ENCODE measurements at regions not wholly inside any gene's neighbourhood (a gene's known extent, or its start where the extent isn't known, plus 50 kb on each side); places are given as distances from the start of the nearest gene placed in this dataset.
"Not testable (repeated sequence)": the region's sequence is repeated elsewhere in the genome, so short reads cannot be mapped to it uniquely, and the experiment has no call there.

DNA sequence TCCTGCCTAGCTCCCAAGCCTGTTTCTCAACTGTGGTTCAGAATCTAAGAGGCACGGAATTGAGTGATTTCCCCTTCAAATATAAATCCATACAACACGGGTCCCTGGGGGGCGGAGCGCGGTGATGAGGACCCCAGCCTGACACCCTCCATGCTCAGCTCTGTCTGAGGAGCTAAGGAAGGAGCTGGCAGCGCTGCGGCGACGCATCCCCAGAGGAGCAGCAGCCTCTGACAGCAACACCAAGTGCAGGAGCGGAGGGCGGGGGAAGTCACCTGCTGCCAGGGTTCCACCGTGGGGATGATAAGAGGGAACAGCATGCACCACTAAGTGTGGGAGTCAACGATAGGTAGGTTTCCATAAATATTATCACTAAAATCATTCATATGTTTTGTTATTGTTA is 72.6 kb upstream of the VWC2 start:
- no peak for FAIRE-seq

DNA sequence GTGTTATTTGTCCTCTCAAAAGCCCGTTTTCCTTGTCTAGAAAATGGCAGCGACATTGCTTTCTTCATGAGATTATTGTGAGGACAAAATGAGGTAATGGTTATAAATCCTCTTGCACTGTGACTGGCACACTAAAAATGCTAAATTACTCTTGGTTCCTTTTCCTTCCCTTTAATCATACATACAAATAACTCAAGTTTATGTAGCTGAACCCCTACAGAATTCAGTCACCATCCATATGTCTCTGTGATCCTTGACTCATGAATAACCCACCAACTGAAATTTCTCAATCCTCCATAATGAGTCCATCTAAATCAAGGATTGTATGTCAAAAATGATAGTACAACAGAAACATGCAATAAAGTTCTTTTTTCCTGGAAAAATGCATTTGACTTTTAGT is 71.3 kb upstream of the VWC2 start:
- FAIRE-seq: no peak

DNA sequence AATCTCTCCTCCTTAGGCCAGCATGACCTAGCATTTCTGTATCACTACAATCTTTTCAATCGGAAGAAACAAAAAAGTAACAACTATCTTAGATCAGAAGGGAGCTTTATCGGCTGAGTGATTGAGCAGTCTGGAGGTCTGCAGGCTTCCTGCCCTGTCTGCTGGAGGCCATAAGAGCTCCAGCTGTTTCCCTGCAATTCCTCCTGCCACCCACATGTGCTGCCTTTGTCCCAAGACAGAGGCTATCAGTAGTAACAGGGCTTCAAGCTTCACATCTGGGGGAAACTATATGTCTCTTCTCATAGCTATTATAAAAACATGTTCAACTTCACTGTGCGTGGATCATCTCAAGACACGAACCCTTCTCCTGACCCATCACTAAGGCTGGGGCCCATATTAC is 70.1 kb upstream of the VWC2 start:
- no peak for FAIRE-seq

DNA sequence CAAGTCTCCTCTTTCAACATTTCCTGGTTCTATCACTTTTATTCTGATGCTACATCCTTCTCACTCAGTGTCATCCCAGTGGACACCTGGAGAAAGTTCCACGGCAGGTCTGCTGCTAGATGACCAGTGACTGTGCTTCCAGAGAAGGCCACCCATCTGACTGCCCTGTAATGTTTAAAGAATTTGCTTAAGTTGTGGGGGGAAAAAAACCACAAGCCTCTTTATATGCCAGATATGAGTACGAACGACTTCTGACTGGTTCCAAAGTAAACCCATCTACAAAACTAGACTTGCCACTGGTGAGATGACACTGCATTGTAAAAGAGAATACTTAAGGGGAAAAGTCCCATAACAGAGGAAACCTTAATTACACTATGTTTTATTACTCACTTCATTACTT is 69.6 kb upstream of the VWC2 start:
- no peak for FAIRE-seq

DNA sequence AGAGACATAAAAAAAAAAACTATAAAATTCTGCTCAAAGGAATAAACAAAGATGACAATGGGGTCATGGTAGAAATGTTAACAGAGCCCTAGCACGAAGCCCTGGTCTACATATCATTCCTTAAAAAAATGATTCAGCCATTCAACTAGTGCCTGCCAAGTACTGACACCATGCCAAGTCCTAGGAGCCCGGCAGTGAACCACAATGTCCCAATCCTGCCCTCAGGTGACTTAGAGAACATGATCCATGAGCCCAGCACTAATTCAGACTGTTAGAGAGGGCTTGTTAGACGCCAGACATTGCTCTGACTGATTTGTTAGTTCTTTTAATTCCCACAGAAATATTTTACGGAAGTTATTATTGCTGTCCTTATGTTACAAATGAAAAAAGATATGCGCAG is 67.3 kb upstream of the VWC2 start:
- FAIRE-seq: no peak

DNA sequence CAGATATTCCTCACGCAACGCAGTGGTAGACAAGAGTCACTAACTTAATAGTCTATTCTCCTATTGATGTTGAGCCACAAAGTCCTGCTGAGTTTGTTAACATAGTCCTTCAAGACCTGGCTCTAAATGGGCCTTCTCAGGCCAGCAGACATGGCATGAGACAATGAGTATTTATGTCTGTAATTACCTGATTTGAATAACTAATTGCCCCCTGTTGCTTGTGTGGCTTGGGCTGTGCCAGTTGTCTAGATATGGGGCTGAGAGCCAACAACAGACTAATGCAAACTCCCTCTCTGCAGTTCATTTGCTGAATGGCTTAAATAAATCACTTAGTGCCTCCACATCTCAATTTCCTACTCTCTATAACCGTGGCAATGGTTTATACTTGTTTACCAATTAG is 65.5 kb upstream of the VWC2 start:
- FAIRE-seq: no peak

DNA sequence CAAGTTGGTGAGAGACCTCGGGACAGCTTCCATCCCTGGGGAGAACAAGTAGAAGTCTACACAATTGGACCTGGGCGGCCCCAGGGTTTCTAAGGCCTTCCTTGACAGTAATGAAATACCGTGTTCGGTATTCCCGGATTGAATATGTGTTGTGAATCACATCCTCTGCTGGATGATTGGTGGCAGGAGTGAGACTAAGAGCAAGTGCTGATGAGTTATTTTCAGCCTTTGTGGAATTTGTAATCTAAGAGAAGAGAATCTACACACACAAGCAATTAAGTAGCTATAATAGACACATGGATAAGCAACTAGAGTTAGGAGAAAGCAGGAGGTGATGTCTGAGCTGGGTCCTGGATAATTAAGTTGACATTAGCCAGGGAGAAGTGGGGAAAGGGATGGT is 64.8 kb upstream of the VWC2 start:
- no peak for FAIRE-seq

DNA sequence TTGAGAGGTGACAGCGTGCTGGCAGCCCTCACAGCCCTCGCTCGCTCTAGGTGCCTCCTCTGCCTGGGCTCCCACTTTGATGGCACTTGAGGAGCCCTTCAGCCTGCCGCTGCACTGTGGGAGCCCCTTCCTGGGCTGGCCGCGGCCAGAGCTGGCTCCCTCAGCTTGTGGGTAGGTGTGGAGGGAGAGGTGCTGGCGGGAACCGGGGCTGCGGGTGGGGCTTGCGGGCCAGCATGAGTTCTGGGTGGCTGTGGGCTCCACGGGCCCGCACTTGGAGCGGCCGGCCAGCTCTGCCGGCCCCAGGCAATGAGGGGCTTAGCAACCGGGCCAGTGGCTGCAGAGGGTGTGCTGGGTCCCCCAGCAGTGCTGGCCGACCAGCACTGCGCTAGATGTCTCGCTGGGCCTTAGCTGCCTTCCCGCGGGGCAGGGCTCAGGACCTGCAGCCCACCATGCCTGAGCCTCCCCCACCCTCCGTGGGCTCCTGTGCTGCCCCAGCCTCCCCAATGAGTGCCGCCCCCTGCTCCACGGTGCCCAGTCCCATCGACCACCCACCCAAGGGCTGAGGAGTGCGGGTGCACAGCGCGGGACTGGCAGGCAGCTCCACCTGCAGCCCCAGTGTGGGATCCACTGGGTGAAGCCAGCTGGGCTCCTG is 62.2 kb upstream of the VWC2 start:
- not testable (repeated sequence) for FAIRE-seq

DNA sequence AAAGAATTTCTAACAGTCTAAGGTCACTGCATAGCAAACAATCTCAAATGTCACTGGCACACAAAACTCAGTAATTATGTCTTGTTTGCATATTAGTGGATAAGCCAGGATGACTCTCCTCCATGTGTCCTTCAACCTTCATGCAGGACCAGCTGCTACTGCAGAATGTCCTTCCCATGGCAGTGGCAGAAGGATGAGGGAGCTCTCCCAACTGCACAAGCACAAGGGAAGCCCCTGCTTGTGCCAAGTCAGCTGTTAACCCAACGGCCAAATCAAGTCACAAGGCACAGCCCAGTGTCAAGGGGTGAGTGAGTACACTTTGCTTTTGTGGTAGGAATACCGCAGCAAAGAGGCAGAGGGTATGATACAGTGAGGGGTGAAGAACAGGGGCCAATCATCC is 59.3 kb upstream of the VWC2 start:
- FAIRE-seq: no peak

DNA sequence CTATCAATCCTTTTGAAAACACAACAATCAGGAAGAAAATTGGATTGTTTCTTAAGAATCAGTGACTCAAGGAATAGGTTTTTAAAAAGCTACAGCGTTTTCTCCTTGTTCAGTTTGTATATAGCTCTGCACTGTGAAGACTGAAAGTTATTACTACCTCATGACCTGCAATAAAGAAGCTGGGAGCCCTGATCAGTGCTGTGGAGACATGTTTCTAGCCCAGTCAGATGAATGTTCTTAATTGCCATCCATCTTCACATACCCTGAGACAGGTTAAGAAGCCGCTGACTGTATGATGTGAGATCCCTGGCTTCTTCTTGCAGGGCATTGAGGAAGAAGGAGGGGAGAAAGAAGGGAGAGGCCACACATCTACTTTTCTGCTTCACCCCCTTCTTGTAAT is 58.0 kb upstream of the VWC2 start:
- FAIRE-seq: no peak

DNA sequence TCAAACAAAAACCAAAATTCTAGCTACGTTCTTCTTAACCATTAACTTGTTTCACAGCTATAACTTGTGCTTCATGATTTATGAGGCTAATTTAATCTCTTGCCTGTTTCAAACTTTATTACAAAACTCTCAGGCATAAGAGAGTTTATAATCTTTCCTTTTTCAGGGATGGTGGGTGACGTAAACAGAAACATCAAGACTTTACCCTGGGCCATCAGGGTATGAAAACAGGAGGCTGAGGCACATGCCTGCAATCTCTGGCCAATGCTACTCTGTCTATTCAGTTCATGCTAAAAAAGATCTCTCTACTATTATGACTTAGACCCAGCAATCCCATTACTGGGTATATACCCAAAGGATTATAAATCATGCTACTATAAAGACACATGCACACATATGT is 55.9 kb upstream of the VWC2 start:
- no peak for FAIRE-seq

DNA sequence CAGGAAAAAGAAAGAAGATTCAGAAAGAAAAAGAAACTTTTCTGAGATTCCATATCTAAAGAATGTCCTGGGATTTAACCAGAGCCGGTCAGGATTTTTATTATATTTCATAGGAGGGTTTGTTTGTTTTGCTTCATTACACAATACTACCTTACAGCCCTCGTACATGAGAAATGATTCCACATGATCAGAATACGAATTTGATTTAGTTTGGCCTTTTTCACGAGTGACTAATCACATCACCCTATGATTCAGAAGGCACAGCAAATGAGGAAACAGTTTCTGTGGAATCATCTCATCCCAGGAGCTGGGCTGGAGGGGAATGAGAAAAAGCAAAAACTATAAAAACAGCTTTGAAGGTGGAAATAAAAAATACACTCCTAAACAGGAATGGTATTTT is 54.7 kb upstream of the VWC2 start:
- FAIRE-seq: peak; percentile 31

DNA sequence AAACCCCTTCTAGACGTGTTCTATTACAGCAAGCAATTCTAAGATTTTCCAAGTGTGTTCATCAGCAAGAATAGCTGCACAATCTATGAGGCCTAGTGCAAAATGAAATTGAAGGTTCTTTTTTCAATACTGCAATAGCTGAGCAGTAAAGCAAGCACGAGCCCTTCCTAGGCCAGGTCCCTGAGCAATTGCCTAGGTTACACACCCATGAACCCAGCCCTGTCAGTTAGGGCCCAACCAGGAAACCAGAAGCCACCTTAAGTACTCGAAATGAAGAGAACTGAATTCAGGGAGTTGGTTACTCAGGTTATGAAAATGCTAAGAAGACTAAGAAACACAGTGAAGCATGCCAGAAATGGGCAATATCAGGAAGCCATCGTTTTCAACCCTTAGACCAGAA is 52.0 kb upstream of the VWC2 start:
- FAIRE-seq: no peak
